Medulla oblongata (tissue), 1 donor: ENCODE measurements at regions not wholly inside any gene's neighbourhood (a gene's known extent, or its start where the extent isn't known, plus 50 kb on each side); places are given as distances from the start of the nearest gene placed in this dataset.

Experiments
- DNase-seq: peaks from one replicate; pipeline ENCODE4 v3.0.0-alpha.2; 2015; ENCODE audit errors: extremely low spot score

GRCh38 chr2:187934692-187935091 lies 357.0 kb upstream of the GULP1 start:
- DNase-seq = no peak

DNA sequence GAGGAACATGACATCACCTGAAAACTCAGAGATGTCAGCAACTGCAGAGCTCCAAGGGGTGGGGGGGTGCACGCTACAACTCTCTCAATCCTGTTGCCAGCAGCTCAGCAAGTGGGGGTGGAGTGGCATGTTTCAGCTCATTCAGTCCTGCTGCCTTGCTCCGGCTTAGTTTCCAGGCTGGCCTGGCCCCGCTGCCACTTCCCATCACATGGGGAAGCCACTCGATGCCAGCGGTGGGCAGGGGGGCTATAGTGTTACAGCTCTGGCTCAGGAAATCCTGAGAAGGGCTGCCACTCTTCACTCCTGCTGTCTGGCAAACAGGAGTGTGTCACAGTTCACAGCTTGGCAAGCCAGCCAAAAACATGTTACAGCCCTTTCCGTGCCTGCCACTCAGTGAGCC lies 356.5 kb upstream of the GULP1 start:
- no peak for DNase-seq

DNA sequence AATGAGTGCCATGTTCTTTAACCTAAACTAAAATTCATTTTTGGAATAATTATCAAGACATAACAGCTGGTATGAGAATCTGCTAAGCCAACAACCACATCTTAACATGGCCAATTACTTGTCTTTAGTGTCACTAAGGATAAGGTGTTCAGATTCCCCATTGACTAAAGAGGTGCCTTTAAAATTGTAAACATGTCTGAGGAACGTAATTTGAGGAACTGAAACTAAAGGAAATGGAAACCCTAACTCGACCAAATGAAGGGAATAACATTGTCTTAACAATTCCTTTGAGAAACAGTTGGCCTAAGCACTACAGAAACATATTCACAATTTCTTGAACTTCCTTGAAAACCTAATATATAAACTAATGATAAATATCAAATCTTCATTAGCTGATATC lies 355.4 kb upstream of the GULP1 start:
- no peak for DNase-seq

GRCh38 chr2:187939180-187939579 lies 352.5 kb upstream of the GULP1 start:
- DNase-seq = no peak

DNA sequence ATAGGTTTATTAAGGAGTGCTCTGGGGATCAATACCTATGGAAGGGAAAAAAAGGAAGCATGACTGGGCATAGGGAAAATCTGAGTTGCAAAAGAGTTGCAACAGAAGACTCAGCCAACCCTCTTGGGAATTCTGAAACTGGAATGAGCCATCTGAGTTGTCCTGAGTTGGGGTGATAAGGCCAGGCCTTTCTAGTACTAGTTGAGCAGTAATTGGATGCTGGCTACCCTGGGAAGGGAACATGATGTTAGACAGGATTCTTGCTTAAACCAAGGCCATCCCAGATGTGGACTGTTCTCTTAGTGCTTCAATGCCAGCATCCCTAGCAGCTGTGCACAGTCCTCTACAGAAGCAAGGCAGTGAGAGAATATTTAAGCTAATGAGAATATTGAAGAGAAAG lies 348.8 kb upstream of the GULP1 start:
- no peak for DNase-seq

- DNase-seq = no peak
Measured at GRCh38 chr2:187943772-187944369, 347.8 kb upstream of the GULP1 start.

GRCh38 chr2:187949859-187950258 lies 341.8 kb upstream of the GULP1 start:
- DNase-seq = no peak

DNA sequence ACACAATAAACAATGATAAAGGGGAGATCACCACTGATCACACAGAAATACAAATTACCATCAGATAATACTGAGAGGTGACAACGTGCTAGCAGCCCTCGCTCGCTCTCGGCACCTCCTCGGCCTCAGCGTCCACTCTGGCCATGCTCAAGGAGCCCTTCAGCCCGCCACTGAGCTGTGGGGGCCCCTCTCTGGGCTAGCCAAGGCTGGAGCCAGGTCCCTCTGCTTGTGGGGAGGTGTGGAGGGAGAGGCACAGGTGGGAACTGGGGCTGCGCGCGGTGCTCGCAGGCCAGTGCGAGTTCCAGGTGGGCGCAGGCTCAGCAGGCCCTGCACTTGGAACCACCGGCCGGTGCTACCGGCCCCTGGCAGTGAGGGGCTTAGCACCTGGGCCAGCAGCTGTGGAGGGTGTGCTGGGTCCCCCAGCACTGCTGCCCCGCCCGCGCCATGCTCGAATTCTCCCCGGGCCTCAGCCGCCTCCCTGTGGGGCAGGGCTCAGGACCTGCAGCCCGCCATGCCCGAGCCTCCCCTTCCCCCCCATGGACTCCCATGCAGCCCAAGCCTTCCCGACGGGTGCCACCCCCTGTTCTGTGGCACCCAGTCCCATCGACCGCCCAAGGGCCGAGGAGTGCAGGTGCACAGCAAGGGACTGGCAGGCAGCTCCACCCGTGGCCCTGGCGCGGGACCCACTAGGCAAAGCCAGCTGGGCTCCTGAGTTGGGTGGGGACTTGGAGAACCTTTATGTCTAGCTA lies 340.0 kb upstream of the GULP1 start:
- no peak for DNase-seq

DNA sequence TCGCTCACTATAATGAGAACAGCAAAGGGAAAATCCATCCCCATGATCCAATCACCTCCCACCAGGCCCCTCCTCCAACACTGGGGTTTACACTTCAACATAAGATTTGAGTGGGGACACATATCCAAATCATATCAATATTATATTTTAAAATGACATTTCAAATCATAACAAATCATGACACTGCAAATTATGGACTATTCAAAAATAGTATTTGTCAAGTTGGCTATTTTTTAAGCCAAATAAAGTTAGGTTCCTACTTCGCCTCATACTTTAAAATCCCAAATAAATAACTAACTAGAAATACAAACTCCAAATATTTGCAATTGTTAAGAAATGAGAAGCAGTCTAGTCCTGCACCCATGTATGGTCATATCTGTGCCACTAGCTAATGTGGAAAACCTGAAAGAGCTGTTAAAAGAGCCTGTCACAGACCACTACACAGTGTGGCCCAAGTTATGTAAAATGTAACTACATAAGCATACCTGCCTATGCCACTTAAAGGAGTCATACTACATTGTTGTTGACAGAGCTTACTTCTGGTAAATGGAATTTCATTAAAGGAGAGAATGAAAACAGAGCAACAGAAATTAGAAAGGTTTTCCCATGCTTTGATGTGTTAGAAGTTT lies 334.7 kb upstream of the GULP1 start:
- no peak for DNase-seq

- DNase-seq = no peak
Measured at GRCh38 chr2:187959821-187960220, 331.9 kb upstream of the GULP1 start.

DNA sequence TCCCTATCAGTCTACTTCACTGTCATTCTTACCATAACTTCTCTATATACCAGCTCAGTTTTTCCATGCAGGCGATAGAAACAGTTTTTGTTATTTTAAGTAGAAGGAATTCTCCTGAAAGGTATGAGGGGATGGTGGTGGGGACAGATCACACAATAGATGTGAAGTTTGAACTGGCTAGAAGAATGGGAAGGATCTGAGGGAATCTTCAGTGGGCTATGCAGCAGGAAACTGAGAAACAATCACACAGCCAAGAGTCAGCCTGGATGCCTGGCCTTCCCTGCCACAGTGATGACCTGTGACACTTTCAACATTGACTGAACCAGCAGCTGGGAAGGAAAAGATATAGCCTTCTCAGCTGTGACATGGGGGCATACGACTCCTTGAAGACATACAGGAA lies 329.1 kb upstream of the GULP1 start:
- DNase-seq = no peak

GRCh38 chr2:187964746-187965145 lies 326.9 kb upstream of the GULP1 start:
- no peak for DNase-seq

DNA sequence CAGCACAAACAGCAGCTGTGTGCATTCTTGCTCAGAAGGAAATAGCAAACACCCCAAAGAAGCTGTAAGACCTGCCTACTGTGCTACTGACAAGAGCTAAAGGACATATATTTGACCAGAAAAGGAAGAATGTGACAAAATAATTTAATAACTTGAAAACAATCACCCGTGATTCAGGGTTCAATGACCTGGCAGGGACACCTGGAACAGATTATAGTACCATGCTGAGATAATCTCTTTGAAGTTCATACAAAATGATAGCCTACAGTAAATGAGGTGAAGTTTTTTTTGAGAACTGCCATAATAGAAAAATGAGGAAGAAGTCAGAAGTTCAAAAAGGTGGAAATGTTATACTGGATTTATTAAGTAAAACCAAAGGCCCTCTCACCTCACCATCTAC lies 324.8 kb upstream of the GULP1 start:
- DNase-seq = no peak

DNA sequence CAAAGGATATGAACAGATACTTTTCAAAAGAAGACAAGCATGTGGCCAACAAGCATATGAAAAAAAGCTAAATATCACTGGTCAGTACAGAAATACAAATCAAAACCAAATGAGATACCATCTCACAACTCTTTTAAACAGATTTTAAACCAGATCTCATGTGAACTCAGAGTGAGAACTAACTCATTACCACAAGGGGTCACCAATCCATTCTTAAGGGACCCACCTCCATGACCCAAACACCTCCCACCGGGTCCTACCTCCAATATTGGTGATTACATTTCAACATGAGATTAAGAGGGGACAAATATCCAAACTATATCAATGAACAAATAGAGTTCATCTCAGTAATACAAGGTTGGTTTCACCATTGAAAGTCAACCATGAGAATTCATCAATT lies 319.8 kb upstream of the GULP1 start:
- no peak for DNase-seq

DNA sequence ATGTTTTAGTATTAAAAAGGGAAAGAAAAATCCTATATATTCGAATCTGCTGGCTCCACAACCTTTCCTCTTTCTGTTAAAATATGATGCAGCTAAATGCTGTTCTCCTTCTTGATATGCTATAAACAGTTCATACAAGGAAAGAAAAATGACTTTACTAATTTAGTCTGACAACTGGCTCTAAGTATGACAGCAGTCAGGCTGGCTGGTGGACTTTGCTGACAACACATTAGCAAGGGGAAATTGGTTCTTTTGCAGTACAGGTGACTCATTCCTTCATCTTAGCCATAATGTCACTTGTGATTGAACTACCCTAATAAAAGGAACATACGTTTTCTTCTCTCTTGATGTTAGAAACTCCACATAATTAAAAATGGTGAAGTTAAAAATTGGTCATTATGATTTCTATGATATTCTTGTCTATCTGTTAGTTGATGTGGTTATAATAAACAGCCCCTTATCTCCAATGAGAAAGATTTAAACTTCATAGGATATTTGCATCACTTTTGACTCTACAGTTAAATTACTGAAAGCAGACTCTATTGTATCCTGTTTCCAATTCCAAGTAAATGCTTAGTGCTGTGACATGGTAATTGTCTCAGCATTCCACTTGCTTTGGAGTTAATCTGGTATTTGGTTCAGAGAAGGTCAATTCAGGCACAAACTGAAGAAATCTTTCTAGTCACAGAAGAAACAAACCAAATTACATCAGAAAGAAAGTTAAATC lies 315.3 kb upstream of the GULP1 start:
- DNase-seq = no peak

DNA sequence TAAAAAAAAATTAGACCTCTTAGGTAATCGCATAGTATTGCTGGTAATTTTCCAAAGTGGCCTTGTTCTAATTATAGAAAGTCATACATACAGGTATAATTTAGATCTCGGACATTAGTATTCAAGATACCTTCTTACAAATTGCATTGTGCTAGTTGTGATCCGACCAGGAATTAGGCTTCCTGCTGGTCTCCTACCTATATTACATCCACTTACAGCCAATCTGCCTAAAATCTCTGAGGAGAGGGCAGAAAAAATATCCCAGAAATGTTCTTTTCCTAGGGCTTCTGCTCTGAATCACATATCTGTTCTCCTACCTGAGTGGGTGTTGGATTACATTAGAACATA lies 314.7 kb upstream of the GULP1 start:
- no peak for DNase-seq

DNA sequence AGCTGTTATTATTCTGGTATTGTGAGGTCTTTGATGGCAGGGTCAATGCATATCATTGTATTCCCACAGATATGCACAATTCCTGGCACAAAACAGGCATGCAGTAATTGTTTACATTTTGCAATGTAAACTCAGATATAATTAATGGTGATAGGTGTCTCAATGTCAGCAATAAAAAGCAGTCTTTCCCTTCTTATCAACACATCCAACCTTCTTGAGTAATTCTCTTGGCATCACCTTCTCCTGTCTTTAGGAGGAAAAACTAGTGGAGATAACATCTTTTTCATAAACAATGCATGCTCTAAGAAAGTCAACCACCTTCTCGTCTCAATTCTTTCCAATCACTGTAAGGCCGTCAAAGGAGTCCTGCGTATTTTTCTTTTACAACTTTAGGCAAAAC lies 313.3 kb upstream of the GULP1 start:
- DNase-seq = no peak

DNA sequence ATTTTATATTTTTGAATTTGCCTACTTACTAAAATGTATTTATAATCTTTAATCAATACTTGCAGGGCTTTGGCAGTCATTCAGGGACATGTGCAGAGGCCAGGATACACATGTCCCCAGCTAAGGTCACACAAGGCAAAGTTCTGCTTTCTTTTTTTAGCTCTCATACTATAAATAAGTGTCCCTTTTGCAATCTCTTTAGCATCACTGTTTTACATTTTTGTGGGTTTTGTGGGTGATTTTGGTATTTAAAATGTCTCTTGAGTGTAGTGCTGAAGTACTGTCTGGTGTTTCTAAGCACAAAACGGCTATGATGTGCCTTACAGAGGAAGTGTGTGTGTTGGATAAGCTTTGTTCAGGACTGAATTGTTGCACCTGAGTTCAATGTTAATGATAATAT lies 309.0 kb upstream of the GULP1 start:
- DNase-seq = no peak

DNA sequence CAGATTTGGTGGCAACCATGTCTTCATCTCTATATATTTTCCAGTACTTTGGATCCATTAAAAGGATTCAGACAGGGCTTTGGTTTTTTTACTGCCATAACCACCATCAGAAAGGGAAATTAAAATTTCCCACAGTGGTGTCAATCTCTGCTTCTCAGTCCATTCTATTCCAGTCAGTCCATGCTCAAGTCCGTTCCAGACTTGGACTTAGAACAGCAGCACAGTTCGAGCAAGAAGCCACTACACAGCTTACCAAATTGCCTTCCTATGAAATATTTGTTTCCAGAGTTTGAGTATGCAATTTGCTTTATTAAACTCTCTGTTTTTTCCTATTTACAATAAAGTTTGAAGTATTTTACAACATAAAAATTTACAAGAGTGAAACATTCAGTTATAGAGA lies 306.5 kb upstream of the GULP1 start:
- no peak for DNase-seq

DNA sequence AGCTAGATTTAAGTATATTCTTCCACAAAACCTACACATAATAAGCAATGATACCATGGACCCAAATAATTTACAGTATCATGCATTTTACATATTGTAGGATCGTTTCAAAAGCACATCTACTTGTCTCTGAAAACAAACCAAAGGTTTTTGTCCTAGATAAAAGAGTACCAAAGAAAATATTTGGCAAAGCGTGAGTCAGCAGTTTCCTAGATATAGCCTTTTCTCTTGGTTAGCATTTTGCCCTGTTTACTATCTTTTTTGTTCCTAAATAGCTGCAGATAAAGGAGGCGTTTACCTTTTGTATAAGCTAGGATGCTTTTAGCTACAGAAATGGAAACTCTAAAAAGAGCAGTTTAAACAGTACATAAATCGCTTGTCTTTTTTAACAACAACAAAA lies 305.8 kb upstream of the GULP1 start:
- DNase-seq = no peak

- DNase-seq = no peak
Measured at GRCh38 chr2:187986390-187987105, 305.1 kb upstream of the GULP1 start.

DNA sequence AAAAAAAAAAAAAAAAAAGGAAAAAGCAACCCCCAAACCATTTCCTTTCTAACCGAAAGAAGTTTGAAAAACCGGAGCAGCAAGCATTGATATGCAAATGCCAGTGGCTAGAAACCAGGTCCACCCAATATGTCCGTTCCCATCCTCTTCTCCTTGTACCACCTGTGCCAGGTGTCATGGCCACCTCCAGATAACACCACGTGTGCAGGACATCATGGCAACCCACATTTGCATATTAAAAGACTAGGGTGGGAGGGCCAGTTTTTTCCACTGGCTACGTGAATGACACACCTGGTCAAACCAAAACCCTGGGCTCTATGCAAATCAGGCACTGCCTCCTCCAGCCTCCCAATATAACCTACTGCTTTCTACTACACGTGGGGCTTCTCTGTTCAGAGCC lies 303.3 kb upstream of the GULP1 start:
- DNase-seq = no peak
